ENCODE measurements at regions not wholly inside any gene's neighbourhood (a gene's known extent, or its start where the extent isn't known, plus 50 kb on each side); places are given as distances from the start of the nearest gene placed in this dataset.

GRCh38 chr14:53896726-53897125 is 59.9 kb downstream of the BMP4 start:
- no peak for DNase-seq (ENCODE audit: low read depth)

GRCh38 chr14:53894456-53894855 is 62.2 kb downstream of the BMP4 start:
- no peak for DNase-seq (ENCODE audit: low read depth)

DNA sequence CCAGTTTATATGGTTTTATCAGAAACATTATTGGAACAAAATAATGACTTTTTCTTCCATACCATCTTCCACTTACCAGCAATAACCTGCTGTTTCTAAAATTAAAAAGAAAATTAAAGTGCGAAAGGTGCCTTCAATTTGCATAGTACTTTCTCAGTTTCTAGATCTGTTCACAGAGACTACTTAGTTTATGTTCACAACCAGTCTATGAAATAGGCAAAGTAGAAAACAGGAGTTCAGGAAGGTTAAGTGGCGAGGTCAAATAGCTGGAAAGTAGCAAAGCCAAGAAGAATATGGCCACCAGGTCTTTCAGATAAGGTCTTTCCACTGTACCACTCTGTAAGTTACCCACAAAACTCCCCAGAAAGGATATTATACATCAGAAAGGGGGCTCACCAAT is 63.3 kb downstream of the BMP4 start:
- DNase-seq (ENCODE audit: low read depth), result no peak

DNA sequence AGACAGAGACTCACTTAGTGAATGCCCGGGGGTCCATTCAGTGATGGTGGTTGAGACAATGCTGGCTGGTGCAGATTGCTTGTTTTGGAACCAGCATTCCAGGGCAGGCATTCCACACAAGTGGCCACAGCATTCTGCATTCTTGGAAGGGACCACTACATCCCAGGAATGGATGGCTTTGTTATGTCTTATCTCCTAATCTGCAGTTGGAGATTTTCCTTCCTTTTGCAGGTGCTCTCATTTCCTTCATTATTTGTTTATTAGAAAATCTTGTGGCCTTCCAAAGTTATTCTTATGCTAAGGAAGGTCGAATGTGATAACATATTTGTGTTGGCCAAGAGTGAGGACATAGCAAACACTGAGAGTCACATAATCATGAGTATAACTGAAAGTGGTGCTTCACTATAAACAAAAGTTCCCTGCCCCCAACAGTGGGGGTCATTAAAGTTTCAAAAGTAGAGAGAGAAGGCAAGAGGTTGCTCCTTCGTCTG is 66.0 kb downstream of the BMP4 start:
- DNase-seq (ENCODE audit: low read depth), result no peak

- DNase-seq (ENCODE audit: low read depth), result no peak
These were observed 67.9 kb downstream of the BMP4 start for GRCh38 chr14:53888535-53889386.

GRCh38 chr14:53885136-53885640 is 71.4 kb downstream of the BMP4 start:
- DNase-seq (ENCODE audit: low read depth), result no peak

GRCh38 chr14:53884601-53885000 is 72.0 kb downstream of the BMP4 start:
- DNase-seq (ENCODE audit: low read depth), result no peak

GRCh38 chr14:53883739-53884138 is 72.9 kb downstream of the BMP4 start:
- no peak for DNase-seq (ENCODE audit: low read depth)

DNA sequence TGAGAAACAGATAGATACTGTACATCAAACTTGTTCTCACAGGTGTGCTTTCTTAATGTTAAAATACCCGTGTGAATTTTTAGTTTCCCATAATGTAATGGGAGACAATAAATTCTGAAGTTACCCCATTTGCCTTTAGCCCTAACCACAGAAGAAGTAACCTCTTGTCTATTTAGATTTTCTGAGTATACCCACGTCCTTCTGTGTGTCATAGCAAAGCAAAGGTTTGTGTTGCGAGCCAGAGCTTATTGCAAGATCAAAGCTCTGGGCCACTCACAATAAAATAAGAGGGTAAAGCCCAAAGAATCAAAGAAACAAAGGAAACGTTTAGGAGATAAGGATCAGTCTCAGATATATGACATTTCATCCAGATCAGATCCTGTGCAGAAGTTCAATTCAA is 73.9 kb downstream of the BMP4 start:
- no peak for DNase-seq (ENCODE audit: low read depth)

DNA sequence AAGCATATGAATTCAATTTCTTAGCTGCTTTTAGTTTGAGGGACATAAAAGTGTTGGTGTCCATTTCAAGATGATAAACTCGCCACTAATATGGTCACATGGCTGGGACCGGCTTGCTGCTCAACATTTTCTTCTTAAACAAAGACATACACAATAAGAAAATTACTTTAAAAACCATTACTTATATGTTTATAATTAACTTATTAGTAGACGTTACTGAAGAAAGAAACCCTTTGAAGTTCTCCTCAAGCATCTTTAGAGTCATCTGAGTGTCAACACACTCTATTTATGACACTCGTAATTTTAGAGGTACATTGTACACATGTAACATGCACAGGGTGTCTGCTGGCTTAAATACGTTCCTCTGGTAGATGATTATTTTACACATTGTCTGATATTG is 74.7 kb downstream of the BMP4 start:
- no peak for DNase-seq (ENCODE audit: low read depth)

DNA sequence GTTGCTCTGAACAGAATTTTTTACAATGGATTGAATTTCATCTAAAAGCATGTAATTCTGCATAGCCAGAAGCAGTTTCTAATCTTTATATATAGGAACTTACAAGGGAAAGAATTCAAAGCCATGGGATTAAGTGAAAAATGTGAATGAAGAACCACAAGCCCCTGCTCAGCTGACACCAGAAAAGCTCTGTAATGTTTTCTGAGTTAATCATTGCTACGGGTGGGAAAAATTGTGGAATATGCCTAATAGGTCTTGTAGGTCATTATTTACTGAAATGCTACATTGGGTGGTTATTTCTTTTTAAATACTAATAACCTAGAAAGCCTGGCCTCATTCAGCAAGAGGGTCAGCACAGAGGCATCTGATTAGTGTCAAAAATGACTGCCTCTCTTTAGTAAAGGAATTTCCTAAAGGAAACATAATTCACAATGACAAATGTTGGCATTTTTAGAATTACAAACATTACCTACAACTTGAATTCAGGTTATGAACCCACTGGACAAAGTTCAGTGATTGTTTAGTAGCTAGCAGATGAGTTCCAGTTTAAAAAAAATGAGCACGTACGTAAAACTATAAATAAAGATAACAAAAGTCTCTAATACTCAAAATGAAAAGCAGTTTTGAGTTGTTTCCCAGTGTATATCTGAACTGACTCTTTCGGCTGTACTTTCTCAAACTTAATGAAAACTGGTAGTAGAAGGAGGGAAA is 75.3 kb downstream of the BMP4 start:
- no peak for DNase-seq (ENCODE audit: low read depth)

GRCh38 chr14:53880761-53881160 is 75.9 kb downstream of the BMP4 start:
- no peak for DNase-seq (ENCODE audit: low read depth)

DNA sequence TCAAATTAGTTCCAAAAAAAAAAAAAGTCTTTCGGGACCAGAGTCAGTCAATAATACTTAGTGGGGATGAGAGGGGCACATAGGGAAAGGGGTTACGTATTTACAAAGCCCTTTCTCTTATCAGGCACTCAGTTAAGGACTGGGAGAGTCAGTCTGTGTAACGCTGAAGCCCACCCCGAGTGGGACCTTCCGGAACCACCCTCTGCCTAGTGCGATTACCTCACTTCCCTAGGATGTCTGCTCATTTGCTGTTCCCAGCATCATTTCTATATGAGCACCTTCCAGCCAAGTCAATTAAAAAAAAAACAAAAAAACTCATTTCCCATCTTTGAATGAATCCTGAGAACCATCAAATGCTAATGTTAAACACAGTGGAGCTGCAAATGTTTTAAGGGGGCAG is 76.9 kb downstream of the BMP4 start:
- no peak for DNase-seq (ENCODE audit: low read depth)

DNA sequence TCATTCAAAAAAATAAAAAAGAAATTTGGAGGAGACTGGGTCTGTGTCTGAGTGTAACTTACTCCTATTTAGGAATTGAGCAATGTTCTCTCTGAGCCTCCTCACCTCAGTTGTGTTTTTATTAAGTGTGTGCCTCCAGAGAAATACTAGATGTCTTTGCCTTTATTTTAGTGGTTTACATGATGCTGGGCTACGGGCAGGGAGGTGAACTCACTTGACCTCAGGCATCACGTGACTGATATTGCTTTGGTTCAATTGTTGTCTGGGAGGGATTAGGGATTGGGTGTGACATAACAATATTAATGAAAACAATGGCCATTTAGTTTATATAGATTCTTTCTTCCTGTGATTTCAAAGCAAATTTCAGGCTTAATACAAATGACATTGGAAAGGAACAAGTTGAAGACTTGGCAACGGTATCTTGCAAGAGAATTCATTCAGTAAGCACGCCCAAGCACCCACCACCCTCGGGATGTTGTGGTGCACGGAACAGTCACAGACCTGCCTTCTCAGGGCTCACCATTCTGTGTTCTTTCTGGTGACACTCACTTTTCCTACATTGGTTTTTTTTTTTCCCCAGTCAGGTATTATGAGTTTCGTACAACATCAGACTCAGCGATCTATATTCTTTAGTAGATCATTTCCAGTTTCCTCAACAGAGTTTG is 77.5 kb downstream of the BMP4 start:
- no peak for DNase-seq (ENCODE audit: low read depth)

DNA sequence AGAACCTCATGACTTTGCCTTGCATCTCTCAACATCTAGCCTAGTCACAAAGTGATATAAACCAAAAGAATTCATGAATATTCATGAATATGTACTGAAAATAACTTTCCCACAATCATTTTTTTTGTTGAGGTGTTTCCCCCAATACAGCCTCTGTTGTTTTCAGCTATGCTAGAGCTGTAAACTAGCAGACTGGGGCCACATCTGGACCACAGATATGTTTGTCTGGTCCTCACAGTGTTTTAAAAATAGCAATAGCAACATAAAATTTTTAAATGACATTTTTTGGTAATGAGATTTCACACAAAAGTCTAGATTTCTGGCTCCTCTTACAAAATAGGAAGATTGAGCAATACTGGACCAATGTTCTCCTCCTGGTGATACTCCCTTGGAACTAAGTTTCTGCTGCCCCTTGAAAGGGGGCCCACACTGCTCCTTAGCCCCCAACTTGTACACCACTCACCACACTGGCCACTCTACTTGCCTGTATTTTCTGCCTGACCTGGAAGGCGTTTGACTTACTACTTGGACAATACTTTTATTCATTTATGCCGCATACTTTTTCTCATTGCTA is 81.2 kb downstream of the BMP4 start:
- no peak for DNase-seq (ENCODE audit: low read depth)

DNA sequence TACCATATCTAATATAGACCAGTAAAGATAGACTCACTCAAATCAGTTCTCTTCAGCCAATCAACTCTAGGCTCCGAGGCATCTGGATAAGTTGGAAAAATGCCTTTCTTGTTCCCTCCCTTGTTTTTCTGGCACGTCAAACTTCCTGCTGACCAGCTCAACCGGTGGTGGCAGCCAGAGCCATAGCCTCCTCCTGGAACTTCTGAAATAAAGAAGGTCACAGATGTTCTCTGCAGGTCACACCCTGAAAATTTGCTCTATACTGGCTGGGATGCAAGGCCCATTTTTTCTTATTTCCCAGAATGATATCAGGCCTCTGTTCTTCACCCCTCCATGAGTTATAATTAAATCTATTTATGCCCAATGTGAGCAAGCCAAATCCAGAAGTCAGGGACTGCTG is 81.9 kb downstream of the BMP4 start:
- DNase-seq (ENCODE audit: low read depth), result no peak

DNA sequence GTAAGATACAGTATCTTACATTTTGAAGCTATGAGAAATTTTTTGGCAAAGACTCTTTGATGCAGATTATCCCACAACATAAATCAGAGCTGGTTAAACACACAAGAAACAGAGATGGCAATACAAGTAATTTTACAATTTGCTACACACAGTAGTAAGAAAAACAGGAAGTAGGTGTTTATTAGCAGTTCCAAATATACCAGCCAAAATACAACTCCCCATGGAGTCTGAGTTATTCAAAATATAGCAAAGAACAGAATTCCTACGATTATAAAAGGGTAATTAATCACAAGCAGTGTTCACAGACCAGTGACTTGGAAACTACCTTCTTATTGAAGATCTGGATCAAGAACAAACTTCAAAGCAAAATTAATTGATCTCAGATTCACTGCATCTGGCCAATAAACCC is 83.9 kb downstream of the BMP4 start:
- DNase-seq (ENCODE audit: low read depth), result no peak

DNA sequence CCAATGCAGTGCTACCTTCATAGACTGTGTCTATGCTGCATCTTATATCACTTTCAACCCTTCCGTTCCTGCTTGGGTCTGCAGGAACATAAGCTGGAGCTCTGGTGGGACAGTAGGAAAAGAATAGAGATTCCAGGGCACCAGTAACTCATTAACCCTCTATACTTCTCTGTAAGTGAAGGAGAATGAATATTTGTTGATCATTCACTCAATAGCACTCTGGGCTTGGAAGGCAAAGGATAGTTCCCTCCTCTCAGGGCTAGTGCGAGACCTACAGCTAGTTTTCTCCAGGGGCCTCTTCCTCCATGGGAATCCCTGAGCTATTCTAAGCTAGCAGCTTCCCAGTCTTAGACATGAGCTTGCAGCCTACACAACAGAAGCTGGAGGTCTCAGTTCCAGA is 84.7 kb downstream of the BMP4 start:
- no peak for DNase-seq (ENCODE audit: low read depth)

- DNase-seq (ENCODE audit: low read depth), result no peak
These were observed 85.6 kb downstream of the BMP4 start for GRCh38 chr14:53871011-53871410.

DNA sequence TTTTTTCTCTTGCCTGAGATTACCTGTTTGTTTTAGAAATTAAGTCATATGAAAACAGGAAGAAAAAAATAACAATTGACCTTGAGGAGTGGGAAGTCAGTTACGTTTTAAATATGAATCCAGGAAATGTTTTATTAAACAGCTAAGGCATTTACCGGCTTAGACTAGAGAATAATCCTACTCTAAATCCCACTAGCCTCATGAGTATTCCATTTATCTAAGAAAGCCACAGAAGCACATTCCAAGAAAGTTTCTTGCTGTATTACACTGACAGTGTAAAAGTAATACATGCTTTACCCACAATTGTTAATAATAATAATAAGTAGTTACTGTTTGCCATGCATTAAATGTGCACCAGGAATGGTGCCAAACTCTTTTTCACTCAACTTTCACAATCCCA is 90.9 kb downstream of the BMP4 start:
- no peak for DNase-seq (ENCODE audit: low read depth)

- DNase-seq (ENCODE audit: low read depth), result no peak
These were observed 94.8 kb downstream of the BMP4 start for GRCh38 chr14:53861781-53862180.

DNA sequence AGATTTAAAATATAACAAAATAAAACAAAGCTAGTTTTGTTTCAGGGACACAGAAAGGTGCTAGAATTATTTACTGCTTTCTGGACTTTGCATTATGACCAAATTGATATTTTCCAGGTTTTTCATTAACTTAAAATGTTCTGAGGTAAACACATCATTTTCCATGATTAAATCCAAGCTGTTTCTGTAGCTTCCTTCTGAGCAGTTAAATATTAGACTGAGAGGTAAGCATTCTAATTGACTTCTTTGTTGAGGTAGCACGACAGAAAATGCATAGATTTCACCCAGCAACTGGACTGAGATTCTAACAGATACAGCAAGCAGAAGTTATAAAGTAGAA is 98.3 kb downstream of the BMP4 start:
- no peak for DNase-seq (ENCODE audit: low read depth)
